RPMI7951 (cell line): ENCODE measurements at regions not wholly inside any gene's neighbourhood (a gene's known extent, or its start where the extent isn't known, plus 50 kb on each side); places are given as distances from the start of the nearest gene placed in this dataset.
"Not testable (repeated sequence)": the region's sequence is repeated elsewhere in the genome, so short reads cannot be mapped to it uniquely, and the experiment has no call there.

ENCODE experiments used
- DNase-seq: peaks from one replicate; pipeline ENCODE4 v3.0.0-alpha.2; 2012; ENCODE audit warnings: low read depth

- no peak for DNase-seq
These were observed 146.4 kb downstream of the ACTR3B start for GRCh38 chr7:152905949-152906348.

- no peak for DNase-seq
These were observed 147.7 kb downstream of the ACTR3B start for GRCh38 chr7:152907042-152907761.

GRCh38 chr7:152909280-152909679 is 149.7 kb downstream of the ACTR3B start:
- DNase-seq = no peak

GRCh38 chr7:152909683-152910544 is 150.4 kb downstream of the ACTR3B start:
- DNase-seq = peak; percentile 11

GRCh38 chr7:152910545-152911225 is 151.1 kb downstream of the ACTR3B start:
- no peak for DNase-seq

- no peak for DNase-seq
These were observed 151.6 kb downstream of the ACTR3B start for GRCh38 chr7:152911226-152911560.

GRCh38 chr7:152911922-152912321 is 152.4 kb downstream of the ACTR3B start:
- DNase-seq = no peak

GRCh38 chr7:152912511-152912910 is 153.0 kb downstream of the ACTR3B start:
- no peak for DNase-seq

- no peak for DNase-seq
These were observed 153.9 kb downstream of the ACTR3B start for GRCh38 chr7:152913492-152913891.

- no peak for DNase-seq
These were observed 154.7 kb downstream of the ACTR3B start for GRCh38 chr7:152914014-152914844.

GRCh38 chr7:152914845-152915102 is 155.2 kb downstream of the ACTR3B start:
- DNase-seq = not testable (repeated sequence)

GRCh38 chr7:152922318-152923081 is 162.9 kb downstream of the ACTR3B start:
- DNase-seq = no peak

GRCh38 chr7:152923711-152924110 is 164.2 kb downstream of the ACTR3B start:
- DNase-seq = no peak

GRCh38 chr7:152924238-152924637 is 164.7 kb downstream of the ACTR3B start:
- no peak for DNase-seq

- DNase-seq = no peak
These were observed 165.4 kb downstream of the ACTR3B start for GRCh38 chr7:152924826-152925411.

- DNase-seq = no peak
These were observed 166.0 kb downstream of the ACTR3B start for GRCh38 chr7:152925412-152926147.

- no peak for DNase-seq
These were observed 172.1 kb downstream of the ACTR3B start for GRCh38 chr7:152931633-152932032.

- no peak for DNase-seq
These were observed 177.7 kb downstream of the ACTR3B start for GRCh38 chr7:152937282-152937681.

GRCh38 chr7:152946616-152947015 is 187.1 kb downstream of the ACTR3B start:
- not testable (repeated sequence) for DNase-seq

GRCh38 chr7:152947686-152948085 is 188.1 kb downstream of the ACTR3B start:
- no peak for DNase-seq
